ENCODE measurements at regions not wholly inside any gene's neighbourhood (a gene's known extent, or its start where the extent isn't known, plus 50 kb on each side); places are given as distances from the start of the nearest gene placed in this dataset.
A peak's percentile ranks its signal among the peaks of the same experiment; 100 is the strongest.

DNA sequence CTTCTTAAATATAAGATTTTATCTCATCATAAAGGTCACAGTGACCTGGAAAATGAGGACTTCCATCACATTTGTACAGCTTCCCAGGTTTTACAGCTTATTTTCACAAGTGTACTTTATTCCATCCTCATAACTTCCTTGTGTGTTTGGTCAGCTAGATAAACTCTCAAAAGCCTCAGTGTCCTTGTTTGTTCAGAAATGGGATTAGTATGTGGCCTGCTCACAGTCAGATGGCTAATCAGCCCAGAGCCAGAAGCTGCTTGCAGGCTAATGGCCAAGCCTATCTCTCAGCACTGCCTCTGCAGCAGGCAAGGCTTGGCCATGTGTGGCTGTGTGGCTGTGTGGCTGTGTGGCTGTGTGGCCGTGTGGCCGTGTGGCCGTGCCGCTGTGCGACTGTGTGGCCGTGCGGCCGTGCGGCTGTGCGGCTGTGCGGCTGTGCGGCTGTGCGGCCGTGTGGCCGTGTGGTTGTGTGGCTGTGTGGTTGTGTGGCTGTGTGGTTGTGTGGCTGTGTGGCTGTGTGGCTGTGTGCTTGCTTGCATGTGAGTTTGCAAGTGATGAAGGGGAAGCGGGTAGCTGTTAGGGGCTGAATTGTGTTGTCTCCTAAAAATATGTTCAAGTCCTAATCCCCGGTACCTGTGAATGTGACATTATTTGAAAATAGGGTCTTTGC lies 233.0 kb upstream of the TNP1 start:
- Histone ChIP-seq H2AFZ (ENCODE audit: low read depth, low read length) (no peak overlapping the region), H3K79me2 (ENCODE audit: insufficient read depth, low read length) (no peaks in the 10 kb centered on the region), H3K27me3 (ENCODE audit: insufficient read depth, low read length) (no peaks in the 10 kb centered on the region), H4K20me1 (ENCODE audit: insufficient read depth, low read length) (no peaks in the 10 kb centered on the region), H3K27ac (ENCODE audit: low read depth, low read length) (no peak overlapping the region), H3K4me2 (ENCODE audit: low read length) (no peak overlapping the region), H3K4me1 (ENCODE audit: insufficient read depth, low read length) (no peaks in the 10 kb centered on the region), H3K9ac (ENCODE audit: low read length) (no peak overlapping the region), H3K36me3 (ENCODE audit: insufficient read depth, low read length) (no peaks in the 10 kb centered on the region), H3K9me3 (ENCODE audit: insufficient read depth, low read depth, low read length) (no peaks in the 10 kb centered on the region), H3K4me3 (ENCODE audit: insufficient read depth, low read depth, low read length) (no peak overlapping the region)
- DNase-seq (ENCODE audit: low read depth) (no peak), FAIRE-seq (no peak)
- no peak for TF ChIP-seq EZH2 (IDR thresholded peaks at IDR 0.05; ENCODE audit: insufficient read depth, low read length)
- TF ChIP-seq CTCF (IDR thresholded peaks at IDR 0.05; ENCODE audit: insufficient read depth, low read depth, low read length) = no peak
- H3K4me1 Mint-ChIP-seq (ENCODE audit: low read depth, unreplicated experiment) = peaks cover 19% of the 10 kb centered on the region
- no peak overlapping the region for H3K27ac Mint-ChIP-seq (ENCODE audit: unreplicated experiment)
- H3K9me3 Mint-ChIP-seq (ENCODE audit: unreplicated experiment) = peaks cover 5% of the 10 kb centered on the region
- no peak overlapping the region for H3K4me3 Mint-ChIP-seq (ENCODE audit: unreplicated experiment)
- H3K27me3 Mint-ChIP-seq (ENCODE audit: low read depth, unreplicated experiment) = peaks cover 7% of the 10 kb centered on the region
- peaks cover 2% of the 10 kb centered on the region for H3K36me3 Mint-ChIP-seq (ENCODE audit: low read depth, unreplicated experiment)

- DNase-seq (ENCODE audit: low read depth) (no peak), FAIRE-seq (no peak)
- Histone ChIP-seq H3K4me1 (ENCODE audit: insufficient read depth, low read length) (peaks cover 3% of the 10 kb centered on the region), H3K36me3 (ENCODE audit: insufficient read depth, low read length) (no peaks in the 10 kb centered on the region), H3K4me3 (ENCODE audit: insufficient read depth, low read depth, low read length) (no peak overlapping the region), H2AFZ (ENCODE audit: low read depth, low read length) (no peak overlapping the region), H3K27ac (ENCODE audit: low read depth, low read length) (no peak overlapping the region), H3K9ac (ENCODE audit: low read length) (no peak overlapping the region), H3K27me3 (ENCODE audit: insufficient read depth, low read length) (no peaks in the 10 kb centered on the region), H4K20me1 (ENCODE audit: insufficient read depth, low read length) (no peaks in the 10 kb centered on the region), H3K9me3 (ENCODE audit: insufficient read depth, low read depth, low read length) (no peaks in the 10 kb centered on the region), H3K79me2 (ENCODE audit: insufficient read depth, low read length) (no peaks in the 10 kb centered on the region), H3K4me2 (ENCODE audit: low read length) (no peak overlapping the region)
- Mint-ChIP-seq H3K4me3 (ENCODE audit: unreplicated experiment) (no peak overlapping the region), H3K4me1 (ENCODE audit: low read depth, unreplicated experiment) (peaks cover 27% of the 10 kb centered on the region), H3K36me3 (ENCODE audit: low read depth, unreplicated experiment) (peaks cover 2% of the 10 kb centered on the region), H3K9me3 (ENCODE audit: unreplicated experiment) (peaks cover 4% of the 10 kb centered on the region), H3K27me3 (ENCODE audit: low read depth, unreplicated experiment) (peaks cover 7% of the 10 kb centered on the region), H3K27ac (ENCODE audit: unreplicated experiment) (peak overlapping the region; percentile 53)
- TF ChIP-seq CTCF (IDR thresholded peaks at IDR 0.05; ENCODE audit: insufficient read depth, low read depth, low read length) (no peak), EZH2 (IDR thresholded peaks at IDR 0.05; ENCODE audit: insufficient read depth, low read length) (no peak)
These were observed 231.7 kb upstream of the TNP1 start for GRCh38 chr2:217091531-217091930.

DNA sequence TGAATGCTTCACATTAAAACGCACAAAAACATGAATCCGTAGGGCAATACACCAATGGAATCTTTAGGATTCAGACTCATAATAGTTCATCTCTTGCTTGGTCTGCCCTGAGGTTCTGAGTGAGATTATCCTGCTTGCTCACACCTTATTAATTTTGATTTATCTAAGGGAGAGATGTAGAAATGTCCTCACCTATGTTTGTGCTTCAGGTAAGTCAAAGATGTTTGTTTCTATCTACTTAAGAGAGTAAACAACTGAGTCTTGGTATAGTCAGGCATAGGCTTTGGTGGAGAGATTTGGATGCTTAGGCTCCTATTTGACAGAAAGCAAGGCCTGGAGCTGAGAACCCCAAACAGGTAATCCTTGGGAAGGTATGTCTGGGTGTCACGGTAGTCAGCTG lies 231.0 kb upstream of the TNP1 start:
- Mint-ChIP-seq H3K27ac (ENCODE audit: unreplicated experiment) (no peak overlapping the region), H3K36me3 (ENCODE audit: low read depth, unreplicated experiment) (peaks cover 2% of the 10 kb centered on the region), H3K9me3 (ENCODE audit: unreplicated experiment) (peaks cover 2% of the 10 kb centered on the region), H3K4me1 (ENCODE audit: low read depth, unreplicated experiment) (peaks cover 30% of the 10 kb centered on the region), H3K27me3 (ENCODE audit: low read depth, unreplicated experiment) (peaks cover 3% of the 10 kb centered on the region), H3K4me3 (ENCODE audit: unreplicated experiment) (no peak overlapping the region)
- DNase-seq (ENCODE audit: low read depth) (no peak), FAIRE-seq (no peak)
- no peak overlapping the region for H3K4me3 ChIP-seq (ENCODE audit: insufficient read depth, low read depth, low read length)
- no peak overlapping the region for H2AFZ ChIP-seq (ENCODE audit: low read depth, low read length)
- H3K36me3 ChIP-seq (ENCODE audit: insufficient read depth, low read length) = no peaks in the 10 kb centered on the region
- no peaks in the 10 kb centered on the region for H3K27me3 ChIP-seq (ENCODE audit: insufficient read depth, low read length)
- H3K9me3 ChIP-seq (ENCODE audit: insufficient read depth, low read depth, low read length) = no peaks in the 10 kb centered on the region
- H3K9ac ChIP-seq (ENCODE audit: low read length) = no peak overlapping the region
- H3K4me1 ChIP-seq (ENCODE audit: insufficient read depth, low read length) = peaks cover 9% of the 10 kb centered on the region
- no peak overlapping the region for H3K4me2 ChIP-seq (ENCODE audit: low read length)
- TF ChIP-seq EZH2 (IDR thresholded peaks at IDR 0.05; ENCODE audit: insufficient read depth, low read length) = no peak
- no peak for TF ChIP-seq CTCF (IDR thresholded peaks at IDR 0.05; ENCODE audit: insufficient read depth, low read depth, low read length)
- no peak overlapping the region for H3K27ac ChIP-seq (ENCODE audit: low read depth, low read length)
- no peaks in the 10 kb centered on the region for H4K20me1 ChIP-seq (ENCODE audit: insufficient read depth, low read length)
- no peaks in the 10 kb centered on the region for H3K79me2 ChIP-seq (ENCODE audit: insufficient read depth, low read length)
